SK-N-SH treated with all-trans-retinoic acid at 6 μM for 48 hours (cell line): ENCODE measurements at regions not wholly inside any gene's neighbourhood (a gene's known extent, or its start where the extent isn't known, plus 50 kb on each side); places are given as distances from the start of the nearest gene placed in this dataset.

ENCODE experiments used
- ARNTL ChIP-seq: fragments of 450-650 bp; formaldehyde crosslinking; IDR thresholded peaks from 2 replicates; pipeline ENCODE4 v1.5.0; 2020; ENCODE audit warnings: low read depth, mild to moderate bottlenecking, moderate library complexity, borderline replicate concordance
- BACH2 ChIP-seq: fragments of 250-450 bp; sonication (Bioruptor Pico); IDR thresholded peaks from 2 replicates; pipeline ENCODE4 v1.9.0; 2021; ENCODE audit warnings: mild to moderate bottlenecking, borderline replicate concordance
- GLIS3 ChIP-seq: fragments of 250-450 bp; sonication (Bioruptor Pico); IDR thresholded peaks from 2 replicates; pipeline ENCODE4 v1.5.0; 2020; ENCODE audit warnings: mild to moderate bottlenecking, moderate library complexity
- ISL1 ChIP-seq: fragments of 250-450 bp; sonication (Bioruptor Pico); IDR thresholded peaks from 2 replicates; pipeline ENCODE4 v2.1.2; 2022; ENCODE audit warnings: mild to moderate bottlenecking, moderate library complexity
- RARB ChIP-seq: fragments of 250-450 bp; sonication (Bioruptor Pico); IDR thresholded peaks from 2 replicates; pipeline ENCODE4 v1.8.0; 2021; ENCODE audit warnings: mild to moderate bottlenecking, moderate library complexity
- TCF4 ChIP-seq: fragments of 250-450 bp; sonication (Bioruptor Pico); IDR thresholded peaks from 2 replicates; pipeline ENCODE4 v1.8.0; 2021; ENCODE audit warnings: mild to moderate bottlenecking, moderate library complexity, borderline replicate concordance
- TOX ChIP-seq: fragments of 250-450 bp; sonication (Bioruptor Pico); IDR thresholded peaks from 2 replicates; pipeline ENCODE4 v1.8.0; 2021; ENCODE audit warnings: mild to moderate bottlenecking, moderate library complexity, borderline replicate concordance
- ZFP3 ChIP-seq: fragments of 250-450 bp; sonication (Bioruptor Pico); IDR thresholded peaks from 2 replicates; pipeline ENCODE4 v1.5.0; 2020; ENCODE audit warnings: mild to moderate bottlenecking, moderate library complexity
- ZFP30 ChIP-seq: fragments of 450-650 bp; formaldehyde crosslinking; IDR thresholded peaks from 2 replicates; pipeline ENCODE4 v1.5.0; 2022; ENCODE audit warnings: mild to moderate bottlenecking, moderate library complexity
- TF ChIP-seq, protein P1 (sequence below): fragments of 250-450 bp; sonication (Bioruptor Pico); IDR thresholded peaks from 2 replicates; pipeline ENCODE4 v1.5.1; 2020; ENCODE audit warnings: low read depth, mild to moderate bottlenecking, moderate library complexity
- TF ChIP-seq, protein P2 (sequence below): fragments of 250-450 bp; sonication (Bioruptor Pico); IDR thresholded peaks from 2 replicates; pipeline ENCODE4 v1.5.1; 2021; ENCODE audit warnings: mild to moderate bottlenecking, moderate library complexity
- TF ChIP-seq, protein P3 (sequence below): fragments of 250-450 bp; sonication (Bioruptor Pico); IDR thresholded peaks from 2 replicates; pipeline ENCODE4 v1.8.0; 2020; ENCODE audit warnings: mild to moderate bottlenecking, moderate library complexity, borderline replicate concordance

DNA sequence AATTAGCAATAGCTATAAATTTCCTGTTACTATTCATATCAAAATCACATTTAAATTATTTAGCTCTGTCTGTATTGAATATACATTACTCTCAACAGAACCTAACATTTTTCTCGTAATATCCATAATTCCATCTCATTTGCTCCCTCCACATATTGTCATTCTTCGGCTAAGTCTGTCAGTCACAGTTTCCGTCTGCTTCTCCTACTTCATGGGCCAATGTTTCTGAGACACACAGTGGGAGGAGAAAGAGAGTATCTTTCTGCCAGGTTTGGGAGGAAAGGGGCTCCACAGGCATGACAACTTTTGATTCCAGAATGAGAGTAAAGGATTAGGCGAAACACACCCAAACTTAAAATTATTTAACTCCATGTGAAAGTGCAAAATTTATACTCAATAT lies 273.1 kb upstream of the SMIM21 start:
- TF ChIP-seq, protein P1, sequence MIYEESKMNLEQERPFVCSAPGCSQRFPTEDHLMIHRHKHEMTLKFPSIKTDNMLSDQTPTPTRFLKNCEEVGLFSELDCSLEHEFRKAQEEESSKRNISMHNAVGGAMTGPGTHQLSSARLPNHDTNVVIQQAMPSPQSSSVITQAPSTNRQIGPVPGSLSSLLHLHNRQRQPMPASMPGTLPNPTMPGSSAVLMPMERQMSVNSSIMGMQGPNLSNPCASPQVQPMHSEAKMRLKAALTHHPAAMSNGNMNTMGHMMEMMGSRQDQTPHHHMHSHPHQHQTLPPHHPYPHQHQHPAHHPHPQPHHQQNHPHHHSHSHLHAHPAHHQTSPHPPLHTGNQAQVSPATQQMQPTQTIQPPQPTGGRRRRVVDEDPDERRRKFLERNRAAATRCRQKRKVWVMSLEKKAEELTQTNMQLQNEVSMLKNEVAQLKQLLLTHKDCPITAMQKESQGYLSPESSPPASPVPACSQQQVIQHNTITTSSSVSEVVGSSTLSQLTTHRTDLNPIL (CRISPR knock-in tag): no peak
- TF ChIP-seq ZFP3 (CRISPR knock-in tag): no peak
- no peak for TF ChIP-seq ARNTL (CRISPR knock-in tag)
- TF ChIP-seq TCF4 (CRISPR knock-in tag): no peak
- TF ChIP-seq ZFP30 (CRISPR knock-in tag): no peak
- TF ChIP-seq RARB (CRISPR knock-in tag): no peak
- TF ChIP-seq, protein P2, sequence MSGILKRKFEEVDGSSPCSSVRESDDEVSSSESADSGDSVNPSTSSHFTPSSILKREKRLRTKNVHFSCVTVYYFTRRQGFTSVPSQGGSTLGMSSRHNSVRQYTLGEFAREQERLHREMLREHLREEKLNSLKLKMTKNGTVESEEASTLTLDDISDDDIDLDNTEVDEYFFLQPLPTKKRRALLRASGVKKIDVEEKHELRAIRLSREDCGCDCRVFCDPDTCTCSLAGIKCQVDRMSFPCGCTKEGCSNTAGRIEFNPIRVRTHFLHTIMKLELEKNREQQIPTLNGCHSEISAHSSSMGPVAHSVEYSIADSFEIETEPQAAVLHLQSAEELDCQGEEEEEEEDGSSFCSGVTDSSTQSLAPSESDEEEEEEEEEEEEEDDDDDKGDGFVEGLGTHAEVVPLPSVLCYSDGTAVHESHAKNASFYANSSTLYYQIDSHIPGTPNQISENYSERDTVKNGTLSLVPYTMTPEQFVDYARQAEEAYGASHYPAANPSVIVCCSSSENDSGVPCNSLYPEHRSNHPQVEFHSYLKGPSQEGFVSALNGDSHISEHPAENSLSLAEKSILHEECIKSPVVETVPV: no peak
- TF ChIP-seq, protein P3, sequence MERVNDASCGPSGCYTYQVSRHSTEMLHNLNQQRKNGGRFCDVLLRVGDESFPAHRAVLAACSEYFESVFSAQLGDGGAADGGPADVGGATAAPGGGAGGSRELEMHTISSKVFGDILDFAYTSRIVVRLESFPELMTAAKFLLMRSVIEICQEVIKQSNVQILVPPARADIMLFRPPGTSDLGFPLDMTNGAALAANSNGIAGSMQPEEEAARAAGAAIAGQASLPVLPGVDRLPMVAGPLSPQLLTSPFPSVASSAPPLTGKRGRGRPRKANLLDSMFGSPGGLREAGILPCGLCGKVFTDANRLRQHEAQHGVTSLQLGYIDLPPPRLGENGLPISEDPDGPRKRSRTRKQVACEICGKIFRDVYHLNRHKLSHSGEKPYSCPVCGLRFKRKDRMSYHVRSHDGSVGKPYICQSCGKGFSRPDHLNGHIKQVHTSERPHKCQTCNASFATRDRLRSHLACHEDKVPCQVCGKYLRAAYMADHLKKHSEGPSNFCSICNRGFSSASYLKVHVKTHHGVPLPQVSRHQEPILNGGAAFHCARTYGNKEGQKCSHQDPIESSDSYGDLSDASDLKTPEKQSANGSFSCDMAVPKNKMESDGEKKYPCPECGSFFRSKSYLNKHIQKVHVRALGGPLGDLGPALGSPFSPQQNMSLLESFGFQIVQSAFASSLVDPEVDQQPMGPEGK (CRISPR knock-in tag): no peak
- TF ChIP-seq BACH2 (CRISPR knock-in tag): no peak
- no peak for TF ChIP-seq GLIS3
- no peak for TF ChIP-seq ISL1 (CRISPR knock-in tag)
- no peak for TF ChIP-seq TOX
